Spinal cord (tissue), 9 donors: ENCODE measurements at regions not wholly inside any gene's neighbourhood (a gene's known extent, or its start where the extent isn't known, plus 50 kb on each side); places are given as distances from the start of the nearest gene placed in this dataset.

Source experiments
- DNase-seq, 6 donors: peaks; one replicate each; pipeline versions ENCODE4 v3.0.0 to v3.0.0-alpha.2; 2013 to 2015; ENCODE audit warnings: low spot score in 6 of 6, low read depth in 4 of 6
- H3K27ac ChIP-seq: one replicate; pipeline ENCODE4 v1.5.1; 2013; ENCODE audit warnings: low read depth, low read length, control low read depth
- H3K27me3 ChIP-seq: one replicate; pipeline ENCODE4 v1.6.1; 2013; ENCODE audit warnings: low read length; ENCODE audit not compliant: control insufficient read depth, insufficient read depth
- H3K36me3 ChIP-seq: one replicate; pipeline ENCODE4 v1.6.1; 2013; ENCODE audit warnings: low read length; ENCODE audit not compliant: control insufficient read depth, insufficient read depth
- H3K4me1 ChIP-seq: one replicate; pipeline ENCODE4 v1.6.1; 2013; ENCODE audit warnings: low read length; ENCODE audit not compliant: control insufficient read depth, insufficient read depth
- H3K4me3 ChIP-seq: one replicate; pipeline ENCODE4 v1.5.1; 2013; ENCODE audit warnings: low read depth, low read length, control low read depth
- H3K9me3 ChIP-seq: one replicate; pipeline ENCODE4 v1.6.1; 2013; ENCODE audit warnings: low read length; ENCODE audit not compliant: control insufficient read depth, insufficient read depth
- WGBS: methylation state at CpG from one replicate; pipeline ENCODE4 v1.1.5; 2013; ENCODE audit warnings: missing lambda C conversion rate; ENCODE audit not compliant: insufficient coverage; 5-methylcytosine and 5-hydroxymethylcytosine counted together
- donor health status: healthy.

- 83% methylated on average over 20 of the region's 25 CpGs for WGBS
- no peak for DNase-seq
- no peak overlapping the region for H3K4me3 ChIP-seq
- H3K4me1 ChIP-seq, result peaks cover 49% of the 10 kb centered on the region
- H3K36me3 ChIP-seq, result peaks cover 60% of the 10 kb centered on the region
- no peak overlapping the region for H3K27ac ChIP-seq
- no peaks in the 10 kb centered on the region for H3K9me3 ChIP-seq
- H3K27me3 ChIP-seq, result no peaks in the 10 kb centered on the region
Observed at GRCh38 chr17:77482375-77483127, 341.8 kb downstream of the SEC14L1 start.

GRCh38 chr17:77483128-77483598 lies 342.4 kb downstream of the SEC14L1 start:
- Histone ChIP-seq H3K4me3 (no peak overlapping the region), H3K27ac (no peak overlapping the region), H3K27me3 (no peaks in the 10 kb centered on the region), H3K4me1 (peaks cover 45% of the 10 kb centered on the region), H3K9me3 (no peaks in the 10 kb centered on the region), H3K36me3 (peaks cover 66% of the 10 kb centered on the region)
- no peak for DNase-seq
- 89% methylated on average over 11 of the region's 12 CpGs for WGBS

- peaks cover 75% of the 10 kb centered on the region for H3K36me3 ChIP-seq
- H3K27ac ChIP-seq, result no peak overlapping the region
- peaks cover 45% of the 10 kb centered on the region for H3K4me1 ChIP-seq
- H3K27me3 ChIP-seq, result no peaks in the 10 kb centered on the region
- no peak overlapping the region for H3K4me3 ChIP-seq
- 98% methylated on average over 3 of the region's 3 CpGs for WGBS
- H3K9me3 ChIP-seq, result no peaks in the 10 kb centered on the region
- no peak for DNase-seq
Observed at GRCh38 chr17:77484111-77484510, 343.3 kb downstream of the SEC14L1 start.

GRCh38 chr17:77485089-77485833 lies 344.5 kb downstream of the SEC14L1 start:
- Histone ChIP-seq H3K27me3 (no peaks in the 10 kb centered on the region), H3K27ac (no peak overlapping the region), H3K4me3 (no peak overlapping the region), H3K4me1 (peaks cover 45% of the 10 kb centered on the region), H3K9me3 (no peaks in the 10 kb centered on the region), H3K36me3 (peaks cover 82% of the 10 kb centered on the region)
- no peak for DNase-seq
- 95% methylated on average over 5 of the region's 5 CpGs for WGBS

GRCh38 chr17:77487211-77487629 lies 346.5 kb downstream of the SEC14L1 start:
- WGBS, result 92% methylated on average over 15 of the region's 17 CpGs
- Histone ChIP-seq H3K27ac (no peak overlapping the region), H3K4me1 (peaks cover 35% of the 10 kb centered on the region), H3K36me3 (peaks cover 81% of the 10 kb centered on the region), H3K27me3 (no peaks in the 10 kb centered on the region), H3K9me3 (no peaks in the 10 kb centered on the region), H3K4me3 (no peak overlapping the region)
- no peak for DNase-seq

- Histone ChIP-seq H3K4me1 (peaks cover 28% of the 10 kb centered on the region), H3K27ac (no peak overlapping the region), H3K36me3 (peaks cover 81% of the 10 kb centered on the region), H3K9me3 (no peaks in the 10 kb centered on the region), H3K4me3 (no peak overlapping the region), H3K27me3 (no peaks in the 10 kb centered on the region)
- no peak for DNase-seq
- 84% methylated on average over 24 of the region's 28 CpGs for WGBS
Observed at GRCh38 chr17:77487677-77488530, 347.1 kb downstream of the SEC14L1 start.

- Histone ChIP-seq H3K4me1 (peaks cover 25% of the 10 kb centered on the region), H3K9me3 (no peaks in the 10 kb centered on the region), H3K27me3 (no peaks in the 10 kb centered on the region), H3K36me3 (peaks cover 80% of the 10 kb centered on the region), H3K4me3 (no peak overlapping the region), H3K27ac (no peak overlapping the region)
- DNase-seq, result no peak
- 93% methylated on average over 21 of the region's 25 CpGs for WGBS
Observed at GRCh38 chr17:77488531-77489238, 347.9 kb downstream of the SEC14L1 start.

GRCh38 chr17:77489239-77489892 lies 348.6 kb downstream of the SEC14L1 start:
- WGBS, result 78% methylated on average over 16 of the region's 19 CpGs

More at GRCh38 chr17:77489239-77489892, 348.6 kb downstream of the SEC14L1 start:
- H3K27ac ChIP-seq, result peak overlapping the region; percentile 22
- H3K4me1 ChIP-seq, result peaks cover 25% of the 10 kb centered on the region
- DNase-seq, result no peak
- H3K4me3 ChIP-seq, result no peak overlapping the region
- H3K36me3 ChIP-seq, result peaks cover 79% of the 10 kb centered on the region
- no peaks in the 10 kb centered on the region for H3K27me3 ChIP-seq
- H3K9me3 ChIP-seq, result no peaks in the 10 kb centered on the region
